ENCODE measurements at regions not wholly inside any gene's neighbourhood (a gene's known extent, or its start where the extent isn't known, plus 50 kb on each side); places are given as distances from the start of the nearest gene placed in this dataset.

GRCh38 chr12:93043192-93043876 lies 114.2 kb upstream of the EEA1 start:
- no peak for DNase-seq (ENCODE audit: low read depth, low spot score)

DNA sequence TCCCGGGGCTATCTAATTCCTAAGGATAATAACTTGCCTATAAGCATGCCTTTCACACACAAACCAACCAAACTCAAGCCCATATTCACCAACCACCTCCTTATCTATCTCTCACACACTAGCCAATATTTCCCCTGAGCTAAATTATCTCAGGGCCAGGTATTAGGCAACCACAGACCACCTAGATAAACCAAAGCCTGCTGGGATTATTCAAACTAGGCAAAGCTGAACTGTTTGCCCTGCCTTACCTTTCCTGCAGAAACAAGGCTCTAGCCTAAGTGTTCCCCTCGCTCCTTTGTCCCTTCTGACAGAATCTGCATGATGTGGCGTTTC lies 114.7 kb upstream of the EEA1 start:
- DNase-seq (ENCODE audit: low read depth, low spot score) = no peak

DNA sequence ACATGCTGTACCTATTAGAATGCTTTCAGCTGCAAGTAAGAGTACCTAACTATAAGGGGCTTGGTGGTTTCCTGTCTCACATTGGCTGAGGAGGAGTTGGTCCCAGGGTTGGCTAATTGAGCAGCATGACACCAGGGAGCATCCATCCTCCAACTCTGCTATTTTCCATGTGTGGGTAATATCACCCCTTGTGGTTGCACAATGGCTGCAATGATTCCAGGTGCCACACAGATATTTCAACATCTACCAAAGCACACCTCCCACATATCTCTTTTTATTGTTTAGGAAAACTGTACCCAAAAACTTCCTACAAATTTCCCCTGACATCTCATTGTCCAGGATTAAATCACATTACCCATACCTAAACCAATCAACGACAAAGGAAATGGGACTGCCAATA lies 118.0 kb upstream of the EEA1 start:
- DNase-seq (ENCODE audit: low read depth, low spot score) = no peak

DNA sequence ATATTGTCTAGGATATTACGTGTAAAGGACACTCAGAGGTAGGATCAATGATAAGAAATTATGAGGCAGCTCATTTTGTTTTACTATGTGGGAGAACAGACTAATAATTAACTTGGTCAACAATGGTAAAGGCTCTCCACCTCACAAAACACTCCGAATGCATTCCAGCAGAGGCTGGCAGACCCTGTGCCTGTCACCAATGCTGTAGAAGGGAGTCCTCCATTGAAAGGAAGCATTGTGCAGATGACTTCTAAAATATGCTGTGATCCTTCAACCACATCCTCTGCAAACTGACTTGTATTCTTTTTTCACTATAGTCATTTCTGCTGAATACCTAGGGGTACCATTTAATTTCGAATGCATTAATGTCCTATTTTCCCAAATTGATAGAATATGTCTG lies 119.6 kb upstream of the EEA1 start:
- no peak for DNase-seq (ENCODE audit: low read depth, low spot score)

DNA sequence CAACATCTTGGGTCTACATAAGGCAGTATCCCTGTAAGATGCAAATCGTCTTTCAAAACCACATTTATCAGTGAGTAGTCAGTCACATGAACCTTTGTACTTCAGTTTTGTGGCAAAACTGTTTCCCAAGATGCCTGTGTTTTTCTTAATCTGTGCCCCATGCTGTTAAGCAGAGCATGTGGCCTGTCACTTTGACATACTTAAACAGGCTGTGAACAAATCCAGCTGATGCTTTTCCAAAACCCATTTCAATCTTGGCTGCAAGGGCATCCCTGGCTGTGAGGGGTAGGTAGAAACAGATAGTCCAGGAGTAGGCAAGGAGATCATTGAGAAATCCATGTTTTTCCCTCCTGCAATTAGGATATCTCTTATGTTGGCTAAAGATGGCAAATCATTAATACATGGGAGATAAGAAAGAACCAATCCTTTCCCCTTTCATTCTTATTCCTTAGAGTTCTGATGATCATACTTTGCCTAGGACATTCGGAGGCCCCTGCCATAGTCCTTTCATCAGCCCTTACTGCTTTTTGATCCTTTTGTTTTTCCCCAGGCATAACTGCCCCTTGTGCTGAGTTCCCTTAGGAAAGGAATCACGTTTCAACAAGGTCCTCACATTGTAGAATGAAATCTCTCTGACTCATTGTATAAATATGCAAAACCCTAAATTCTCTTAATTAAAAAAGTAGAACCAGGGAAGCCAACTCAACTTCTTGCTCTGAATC lies 121.1 kb upstream of the EEA1 start:
- peak; percentile 73 for DNase-seq (ENCODE audit: low read depth, low spot score)

GRCh38 chr12:93050748-93051081 lies 121.6 kb upstream of the EEA1 start:
- no peak for DNase-seq (ENCODE audit: low read depth, low spot score)

DNA sequence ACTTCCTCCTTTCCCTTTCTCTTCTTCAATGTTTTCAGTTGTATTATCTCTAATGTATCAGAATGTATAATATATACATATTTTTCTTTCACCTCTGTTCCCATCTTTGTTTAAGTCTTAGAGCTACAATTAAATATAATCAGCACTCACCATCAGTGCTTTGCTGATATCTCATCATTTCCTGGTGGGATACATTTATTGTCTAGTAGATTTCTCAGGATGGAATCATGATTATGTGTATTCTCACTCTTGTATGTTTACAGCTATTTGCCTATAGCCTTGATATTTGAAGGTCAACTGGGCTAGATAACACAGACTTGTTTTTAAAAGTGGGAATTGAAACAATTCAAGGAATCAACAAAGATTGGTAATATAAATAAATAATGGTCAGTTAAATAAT lies 124.9 kb upstream of the EEA1 start:
- no peak for DNase-seq (ENCODE audit: low read depth, low spot score)

- DNase-seq (ENCODE audit: low read depth, low spot score) = no peak
Measured at GRCh38 chr12:93055221-93055620, 126.1 kb upstream of the EEA1 start.

GRCh38 chr12:93056971-93057535 lies 128.0 kb upstream of the EEA1 start:
- DNase-seq (ENCODE audit: low read depth, low spot score) = peak; percentile 36

DNA sequence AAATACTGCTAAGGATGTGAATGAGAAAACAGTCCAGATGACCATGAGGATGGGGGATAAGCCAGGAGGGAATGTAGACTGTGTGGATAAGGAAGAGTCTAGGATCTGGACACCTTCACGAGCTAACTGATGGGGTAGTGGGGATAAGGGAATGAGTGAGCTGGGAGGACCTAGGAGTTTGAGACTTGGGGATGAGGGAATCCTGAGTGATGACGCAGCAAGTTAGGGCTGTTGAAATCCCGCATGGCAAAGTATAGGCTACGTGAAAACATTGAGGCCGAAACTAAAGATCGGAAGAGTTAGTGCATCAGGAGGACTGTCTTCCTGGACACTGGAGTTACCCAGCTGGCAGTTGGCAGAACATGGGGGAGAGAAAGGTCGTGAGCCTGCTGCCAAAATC lies 129.2 kb upstream of the EEA1 start:
- DNase-seq (ENCODE audit: low read depth, low spot score) = no peak

DNA sequence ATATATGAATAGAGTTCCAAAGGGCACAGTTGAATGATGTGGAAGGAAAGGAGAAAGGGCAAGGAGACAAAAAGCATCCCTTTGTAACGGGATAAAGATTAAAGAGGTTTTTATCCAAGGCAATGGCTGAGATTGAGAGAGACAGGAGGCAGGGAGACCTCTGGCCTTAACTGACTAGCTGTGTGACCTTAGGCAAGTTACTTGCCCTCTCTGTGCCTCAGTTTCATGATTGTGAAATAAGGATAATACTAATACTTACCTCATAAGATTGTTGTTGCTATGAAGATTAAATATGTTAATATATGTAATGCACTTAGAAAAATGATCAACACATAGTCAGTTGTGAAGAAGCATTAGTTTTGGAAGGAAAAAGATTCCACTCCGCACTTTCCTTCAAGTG lies 130.2 kb upstream of the EEA1 start:
- DNase-seq (ENCODE audit: low read depth, low spot score) = no peak

GRCh38 chr12:93059925-93060665 lies 131.0 kb upstream of the EEA1 start:
- DNase-seq (ENCODE audit: low read depth, low spot score) = no peak

DNA sequence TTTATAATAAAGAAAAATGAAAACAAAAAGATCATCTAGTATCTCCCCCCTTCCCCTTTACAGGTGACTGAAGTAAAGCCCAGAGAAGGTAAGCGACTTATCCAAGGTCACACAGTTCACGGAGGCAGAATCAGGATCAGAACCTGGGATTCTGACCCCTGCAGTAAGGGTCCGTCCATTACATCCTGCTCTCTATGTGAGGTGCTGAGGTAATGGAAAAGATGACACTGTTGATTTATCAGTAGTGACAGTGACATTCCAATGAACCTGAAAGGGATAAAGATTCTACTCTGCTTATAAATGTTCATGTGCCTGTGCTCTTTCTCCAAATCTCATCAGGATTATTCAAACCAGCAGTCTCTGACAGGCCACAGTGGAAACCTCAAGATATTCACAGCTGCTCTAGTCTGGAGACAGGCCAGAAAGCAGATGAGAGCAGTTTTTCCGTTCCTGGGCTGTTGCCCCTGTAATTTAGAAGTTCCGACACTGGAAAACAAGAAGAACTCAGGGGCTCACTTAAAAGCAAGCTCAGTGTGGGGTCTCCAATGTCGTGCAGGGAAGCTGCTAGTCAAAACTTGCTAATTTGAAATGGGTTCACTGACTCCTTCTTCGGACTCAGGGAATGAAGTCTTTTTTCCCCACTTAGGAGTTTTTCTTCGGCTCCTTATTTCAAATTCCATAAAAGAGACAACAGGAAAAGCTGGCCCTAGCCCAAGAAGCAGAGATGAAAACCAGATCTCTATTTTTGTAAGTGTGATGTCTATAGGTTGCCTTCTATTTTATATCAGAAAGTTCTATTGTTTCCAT lies 131.8 kb upstream of the EEA1 start:
- DNase-seq (ENCODE audit: low read depth, low spot score) = peak; percentile 78

- DNase-seq (ENCODE audit: low read depth, low spot score) = peak; percentile 72
Measured at GRCh38 chr12:93061473-93062419, 132.7 kb upstream of the EEA1 start.

- DNase-seq (ENCODE audit: low read depth, low spot score) = no peak
Measured at GRCh38 chr12:93065896-93066295, 136.8 kb upstream of the EEA1 start.

GRCh38 chr12:93072340-93072739 lies 143.2 kb upstream of the EEA1 start:
- no peak for DNase-seq (ENCODE audit: low read depth, low spot score)

- DNase-seq (ENCODE audit: low read depth, low spot score) = no peak
Measured at GRCh38 chr12:93073324-93073723, 144.2 kb upstream of the EEA1 start.

- no peak for DNase-seq (ENCODE audit: low read depth, low spot score)
Measured at GRCh38 chr12:93078059-93078458, 149.0 kb upstream of the EEA1 start.

DNA sequence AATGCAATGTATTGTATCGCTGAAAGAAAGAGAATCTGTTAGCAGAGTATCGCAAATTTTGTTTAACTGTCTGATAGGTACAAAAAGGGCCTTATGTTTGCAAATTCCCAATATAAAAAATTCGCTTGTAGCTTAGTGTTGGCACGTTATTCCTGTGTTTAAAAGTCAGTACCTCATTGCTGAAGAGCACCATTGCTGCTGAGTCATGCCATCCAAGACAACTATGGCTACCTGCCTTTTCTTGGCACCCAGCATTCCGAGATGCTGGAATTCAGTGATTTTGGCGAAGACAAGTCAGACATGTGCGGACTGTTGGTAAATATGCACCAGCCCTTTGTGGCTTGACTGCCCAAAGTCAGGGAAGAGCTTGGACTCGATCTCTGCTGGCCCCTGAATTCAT lies 149.5 kb upstream of the EEA1 start:
- no peak for DNase-seq (ENCODE audit: low read depth, low spot score)

DNA sequence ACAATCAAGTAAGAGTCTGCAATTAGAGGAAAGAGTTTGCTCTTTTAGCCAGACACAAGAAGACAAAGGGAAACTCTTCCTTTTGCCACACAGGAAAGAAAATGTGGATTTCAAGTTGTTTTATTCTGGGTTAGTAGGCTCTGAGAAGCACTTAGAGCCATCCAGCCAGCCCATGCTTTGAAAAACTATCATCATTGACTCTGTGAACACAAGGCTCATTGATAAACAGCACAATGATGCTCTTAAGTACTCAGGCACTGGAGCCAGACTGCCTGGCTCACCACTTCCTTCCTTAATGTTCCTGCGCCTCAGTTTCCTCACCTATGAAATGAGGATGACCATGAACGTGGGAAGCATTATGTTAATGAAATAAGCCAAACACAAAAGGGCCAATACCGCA lies 150.2 kb upstream of the EEA1 start:
- no peak for DNase-seq (ENCODE audit: low read depth, low spot score)

GRCh38 chr12:93079976-93080375 lies 150.9 kb upstream of the EEA1 start:
- no peak for DNase-seq (ENCODE audit: low read depth, low spot score)
